IMR-90 (cell line): ENCODE measurements at regions not wholly inside any gene's neighbourhood (a gene's known extent, or its start where the extent isn't known, plus 50 kb on each side); places are given as distances from the start of the nearest gene placed in this dataset.
A peak's percentile ranks its signal among the peaks of the same experiment; 100 is the strongest.

ENCODE experiments used
- ATAC-seq: fragments of 200-7000 bp; cut with Tn5 transposase; 2 replicates; pipeline ENCODE4 v1.9.1; 2020; ENCODE audit warnings: low read depth, mild to moderate bottlenecking, moderate library complexity
- BruUV-seq: library from RNA; stranded (reverse); fragments of 400-500 nt; replicated peaks from 2 replicates; lab custom pipeline; 2021; lab: Mats Ljungman, UMichigan
- CTCF ChIA-PET: fragments of 300-600 bp; formaldehyde crosslinking; extraction: SDS; loops from one replicate; lab custom pipeline; 2021; ENCODE audit warnings: antibody characterized with exemption; lab: Yijun Ruan, JAX
- POLR2A ChIA-PET: fragments of 300-600 bp; sonication (Branson Sonifier 250); formaldehyde crosslinking; loops from one replicate; lab custom pipeline; 2022; ENCODE audit warnings: antibody characterized with exemption; ENCODE audit not compliant: unreplicated experiment; lab: Charles Lee
- DNase-seq: peaks from one replicate; pipeline ENCODE4 v3.0.0; 2013
- H2AFZ ChIP-seq: replicated peaks from 2 replicates; pipeline ENCODE3; 2013; ENCODE audit warnings: low read length, mild to moderate bottlenecking; ENCODE audit not compliant: poor library complexity
- H2AK5ac ChIP-seq: 2 replicates; pipeline ENCODE4 v1.6.1; 2013; ENCODE audit warnings: low read depth, low read length, inconsistent platforms
- H2AK9ac ChIP-seq: replicated peaks from 2 replicates; pipeline ENCODE3; 2013; ENCODE audit warnings: mild to moderate bottlenecking, low read depth, low read length, moderate library complexity; ENCODE audit not compliant: poor library complexity
- H2BK120ac ChIP-seq: 2 replicates; pipeline ENCODE4 v1.6.1; 2013; ENCODE audit warnings: low read depth, low read length, inconsistent platforms
- H2BK15ac ChIP-seq: 3 replicates; pipeline ENCODE4 v1.6.1; 2013; ENCODE audit warnings: low read depth, low read length, inconsistent platforms
- H2BK20ac ChIP-seq: 2 replicates; pipeline ENCODE4 v1.6.1; 2013; ENCODE audit warnings: low read depth, mild to moderate bottlenecking, inconsistent platforms, low read length, moderate library complexity
- H2BK5ac ChIP-seq: 2 replicates; pipeline ENCODE4 v1.6.1; 2013; ENCODE audit warnings: mild to moderate bottlenecking, low read depth, low read length, inconsistent platforms; ENCODE audit not compliant: poor library complexity, severe bottlenecking
- H3K14ac ChIP-seq: replicated peaks from 2 replicates; pipeline ENCODE4 v1.6.1; 2013; ENCODE audit warnings: low read depth, low read length, inconsistent platforms
- H3K18ac ChIP-seq: 2 replicates; pipeline ENCODE4 v1.6.1; 2013; ENCODE audit warnings: low read depth, low read length, control low read depth
- H3K23ac ChIP-seq: 2 replicates; pipeline ENCODE4 v1.6.1; 2013; ENCODE audit warnings: low read depth, low read length, inconsistent platforms
- H3K27ac ChIP-seq: 2 replicates; pipeline ENCODE4 v1.5.1; 2013; ENCODE audit warnings: mild to moderate bottlenecking, control low read depth, low read length; ENCODE audit not compliant: insufficient read depth
- H3K27me3 ChIP-seq: 2 replicates; pipeline ENCODE4 v1.6.1; 2013; ENCODE audit warnings: low read length; ENCODE audit not compliant: control insufficient read depth, insufficient read depth
- H3K36me3 ChIP-seq: 2 replicates; pipeline ENCODE4 v1.6.1; 2013; ENCODE audit warnings: low read length, mixed read lengths; ENCODE audit not compliant: control insufficient read depth, insufficient read depth
- H3K4ac ChIP-seq: 2 replicates; pipeline ENCODE4 v1.6.1; 2013; ENCODE audit warnings: low read depth, low read length, inconsistent platforms
- H3K4me1 ChIP-seq: 2 replicates; pipeline ENCODE4 v1.6.1; 2013; ENCODE audit warnings: low read length, mixed read lengths; ENCODE audit not compliant: control insufficient read depth, insufficient read depth
- H3K4me2 ChIP-seq: 2 replicates; pipeline ENCODE4 v1.6.1; 2013; ENCODE audit warnings: low read depth, mild to moderate bottlenecking, control low read depth, low read length, moderate library complexity
- H3K4me3 ChIP-seq: 2 replicates; pipeline ENCODE4 v1.5.1; 2013; ENCODE audit warnings: low read depth, mild to moderate bottlenecking, control low read depth, low read length, moderate library complexity; ENCODE audit not compliant: insufficient read depth
- H3K56ac ChIP-seq: 2 replicates; pipeline ENCODE4 v1.6.1; 2013; ENCODE audit warnings: low read length, inconsistent platforms; ENCODE audit not compliant: insufficient read depth; ENCODE audit errors: extremely low read depth
- H3K79me1 ChIP-seq, 2 experiments: 2 replicates each; pipeline ENCODE4 v1.6.1; 2013; ENCODE audit warnings: low read length in 2 of 2, inconsistent platforms in 1 of 2, low read depth in 1 of 2
- H3K9ac ChIP-seq: 2 replicates; pipeline ENCODE4 v1.6.1; 2013; ENCODE audit warnings: low read depth, low read length, control low read depth
- H3K9me1 ChIP-seq: 2 replicates; pipeline ENCODE4 v1.6.1; 2013; ENCODE audit warnings: low read length, inconsistent platforms; ENCODE audit not compliant: insufficient read depth
- H3K9me3 ChIP-seq: 2 replicates; pipeline ENCODE4 v1.6.1; 2013; ENCODE audit warnings: low read length; ENCODE audit not compliant: control insufficient read depth, insufficient read depth
- H4K20me1 ChIP-seq: 2 replicates; pipeline ENCODE4 v1.6.1; 2013; ENCODE audit warnings: low read length, inconsistent platforms; ENCODE audit not compliant: insufficient read depth
- H4K5ac ChIP-seq: 2 replicates; pipeline ENCODE4 v1.6.1; 2013; ENCODE audit warnings: mild to moderate bottlenecking, low read depth, low read length, control low read depth
- H4K8ac ChIP-seq, 2 experiments: 2 replicates each; pipeline ENCODE4 v1.6.1; 2013; ENCODE audit warnings: low read depth in 2 of 2, low read length in 2 of 2, control low read depth in 1 of 2, inconsistent platforms in 1 of 2
- H4K91ac ChIP-seq: 2 replicates; pipeline ENCODE4 v1.6.1; 2013; ENCODE audit warnings: low read depth, low read length, inconsistent platforms; ENCODE audit not compliant: insufficient read depth
- CEBPB ChIP-seq: IDR thresholded peaks from 2 replicates; pipeline ENCODE4 v1.6.1; 2012; ENCODE audit warnings: low read depth, low read length, improper control_type of control experiment
- CHD1 ChIP-seq: IDR thresholded peaks from 2 replicates; pipeline ENCODE4 v1.6.1; 2012; ENCODE audit warnings: low read depth, low read length, improper control_type of control experiment
- FOS ChIP-seq: fragments of 150-350 bp; IDR thresholded peaks from 2 replicates; pipeline ENCODE4 v1.6.1; 2016; ENCODE audit warnings: low read depth, low read length
- MAZ ChIP-seq: IDR thresholded peaks from 2 replicates; pipeline ENCODE4 v1.6.1; 2012; ENCODE audit warnings: low read depth, mild to moderate bottlenecking, low read length, improper control_type of control experiment, moderate library complexity, borderline replicate concordance
- MXI1 ChIP-seq: IDR thresholded peaks from 2 replicates; pipeline ENCODE4 v1.6.1; 2012; ENCODE audit warnings: low read depth, mild to moderate bottlenecking, low read length, moderate library complexity, borderline replicate concordance
- NFE2L2 ChIP-seq: fragments of 150-350 bp; IDR thresholded peaks from 2 replicates; pipeline ENCODE4 v1.6.1; 2016; ENCODE audit warnings: low read depth, mild to moderate bottlenecking, low read length
- POLR2A ChIP-seq: IDR thresholded peaks from 2 replicates; pipeline ENCODE4 v1.6.1; 2012; ENCODE audit warnings: mild to moderate bottlenecking, low read depth, low read length
- dilution Hi-C: fragments of 300-500 bp; cut with HindIII; formaldehyde crosslinking; loops from one replicate; pipeline ENCODE4 v1.14.3; 2018; ENCODE audit warnings: low sequenced_read_pairs; ENCODE audit not compliant: unreplicated experiment
- in situ Hi-C: fragments of 300-500 bp; cut with MboI; formaldehyde crosslinking; loops from 3 replicates; pipeline ENCODE4 v1.14.3; 2019; ENCODE audit warnings: low sequenced_read_pairs, inconsistent platforms, mixed read lengths
- intact Hi-C: fragments of 100-400 bp; cut with micrococcal nuclease; formaldehyde crosslinking; loops from 2 replicates; pipeline ENCODE4 v1.10.0; 2022
- TF ChIP-seq, protein P1 (sequence below): conservative IDR thresholded peaks from 2 replicates; pipeline ENCODE4 v1.5.1; 2012; ENCODE audit warnings: mild to moderate bottlenecking, low read depth, low read length, improper control_type of control experiment
- TF ChIP-seq, protein P2 (sequence below): fragments of 150-350 bp; IDR thresholded peaks from 2 replicates; pipeline ENCODE4 v1.6.1; 2017; ENCODE audit warnings: mild to moderate bottlenecking, antibody characterized with exemption, low read length, low read depth

DNA sequence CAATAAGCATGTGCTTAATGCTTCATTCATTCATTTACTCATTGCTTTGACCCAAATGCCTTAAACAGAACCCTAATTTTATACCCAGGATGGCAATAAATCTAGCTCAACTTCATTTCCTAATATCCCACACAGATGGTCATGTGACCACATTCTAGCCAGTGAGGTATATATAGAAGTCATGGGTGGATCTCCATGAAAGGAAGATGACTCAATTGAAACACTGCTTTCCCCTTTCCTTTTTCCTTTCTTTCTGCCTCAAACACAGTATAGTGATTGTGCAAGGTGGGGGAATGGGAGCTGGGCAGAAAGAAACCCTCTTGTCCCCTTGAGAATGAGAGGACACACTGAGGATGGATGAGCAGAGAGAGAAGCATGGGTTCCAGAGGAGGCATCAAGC lies 183.5 kb upstream of the PRICKLE2 start:
- peaks cover 2% of the 10 kb centered on the region; the same call in 1 of the 2 replicates for H3K36me3 ChIP-seq
- H2BK20ac ChIP-seq: no peak overlapping the region
- H3K27ac ChIP-seq: no peak overlapping the region
- H2BK5ac ChIP-seq: no peak overlapping the region
- in situ Hi-C loops: loop anchor here (5.0 kb wide), 1 partner anchor 381 kb away; no protein-coding TSS in a partner anchor
- no peak overlapping the region for H4K5ac ChIP-seq
- H3K4me1 ChIP-seq: peaks cover 7% of the 10 kb centered on the region; the same call in 1 of the 2 replicates
- H3K23ac ChIP-seq: no peak overlapping the region
- ATAC-seq (no peak), DNase-seq (peak; percentile 39)
- H3K4ac ChIP-seq: peak overlapping the region; percentile 2; the same call in 1 of the 2 replicates
- H3K14ac ChIP-seq: 0 out of 2 replicates have a peak overlapping the region, but pooled peaks have one; percentile 58
- no peak overlapping the region for H3K9ac ChIP-seq
- intact Hi-C loops: no loop called here
- peak overlapping the region in 1 of 2 experiments; percentile 36; a peak in 1 of 4 replicates for H4K8ac ChIP-seq
- CTCF ChIA-PET: no interaction called here
- no peak overlapping the region for H2AK9ac ChIP-seq
- H2BK120ac ChIP-seq: no peak overlapping the region
- TF ChIP-seq NFE2L2: no peak
- TF ChIP-seq POLR2A: no peak
- TF ChIP-seq, protein P1, sequence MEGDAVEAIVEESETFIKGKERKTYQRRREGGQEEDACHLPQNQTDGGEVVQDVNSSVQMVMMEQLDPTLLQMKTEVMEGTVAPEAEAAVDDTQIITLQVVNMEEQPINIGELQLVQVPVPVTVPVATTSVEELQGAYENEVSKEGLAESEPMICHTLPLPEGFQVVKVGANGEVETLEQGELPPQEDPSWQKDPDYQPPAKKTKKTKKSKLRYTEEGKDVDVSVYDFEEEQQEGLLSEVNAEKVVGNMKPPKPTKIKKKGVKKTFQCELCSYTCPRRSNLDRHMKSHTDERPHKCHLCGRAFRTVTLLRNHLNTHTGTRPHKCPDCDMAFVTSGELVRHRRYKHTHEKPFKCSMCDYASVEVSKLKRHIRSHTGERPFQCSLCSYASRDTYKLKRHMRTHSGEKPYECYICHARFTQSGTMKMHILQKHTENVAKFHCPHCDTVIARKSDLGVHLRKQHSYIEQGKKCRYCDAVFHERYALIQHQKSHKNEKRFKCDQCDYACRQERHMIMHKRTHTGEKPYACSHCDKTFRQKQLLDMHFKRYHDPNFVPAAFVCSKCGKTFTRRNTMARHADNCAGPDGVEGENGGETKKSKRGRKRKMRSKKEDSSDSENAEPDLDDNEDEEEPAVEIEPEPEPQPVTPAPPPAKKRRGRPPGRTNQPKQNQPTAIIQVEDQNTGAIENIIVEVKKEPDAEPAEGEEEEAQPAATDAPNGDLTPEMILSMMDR: no peak
- no peak for TF ChIP-seq CHD1
- peak; percentile 67; the same call in 1 of the 2 replicates for TF ChIP-seq CEBPB
- TF ChIP-seq, protein P2, sequence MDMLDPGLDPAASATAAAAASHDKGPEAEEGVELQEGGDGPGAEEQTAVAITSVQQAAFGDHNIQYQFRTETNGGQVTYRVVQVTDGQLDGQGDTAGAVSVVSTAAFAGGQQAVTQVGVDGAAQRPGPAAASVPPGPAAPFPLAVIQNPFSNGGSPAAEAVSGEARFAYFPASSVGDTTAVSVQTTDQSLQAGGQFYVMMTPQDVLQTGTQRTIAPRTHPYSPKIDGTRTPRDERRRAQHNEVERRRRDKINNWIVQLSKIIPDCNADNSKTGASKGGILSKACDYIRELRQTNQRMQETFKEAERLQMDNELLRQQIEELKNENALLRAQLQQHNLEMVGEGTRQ: peak; percentile 70
- no peak for TF ChIP-seq MAZ
- TF ChIP-seq FOS: no peak
- no peak for TF ChIP-seq MXI1
- 0 out of 2 replicates have a peak, but pooled peaks cover 2% of the 10 kb centered on the region for H3K9me1 ChIP-seq
- no peak overlapping the region for H3K18ac ChIP-seq
- H4K20me1 ChIP-seq: no peaks in the 10 kb centered on the region
- H4K91ac ChIP-seq: no peak overlapping the region
- no peak overlapping the region for H3K4me3 ChIP-seq
- no peak overlapping the region for H3K56ac ChIP-seq
- H3K9me3 ChIP-seq: no peaks in the 10 kb centered on the region
- dilution Hi-C loops: no loop called here
- peak overlapping the region; percentile 66 for H2AK5ac ChIP-seq
- no peaks in the 10 kb centered on the region for H3K27me3 ChIP-seq
- BruUV-seq: no TSS peak
- H2AFZ ChIP-seq: peak overlapping the region; percentile 39
- H2BK15ac ChIP-seq: no peak overlapping the region
- H3K79me1 ChIP-seq: 0 out of 4 replicates have a peak, but pooled peaks cover 0 to 3% of the 10 kb centered on the region in 2 experiments
- no peak overlapping the region; the same call in 1 of the 2 replicates for H3K4me2 ChIP-seq
- POLR2A ChIA-PET: no interaction called here
